K562 (cell line): ENCODE measurements at regions not wholly inside any gene's neighbourhood (a gene's known extent, or its start where the extent isn't known, plus 50 kb on each side); places are given as distances from the start of the nearest gene placed in this dataset.

ENCODE experiments used
- ATAC-seq: fragments of 200-7000 bp; cut with Tn5 transposase; 3 replicates; pipeline ENCODE4 v1.9.1; 2020; ENCODE audit warnings: moderate library complexity
- BruUV-seq: library from RNA; stranded (reverse); fragments of 400-500 nt; replicated peaks from 2 replicates; lab custom pipeline; 2021; lab: Mats Ljungman, UMichigan
- CTCF ChIA-PET: fragments of 300-600 bp; formaldehyde crosslinking; extraction: SDS; loops from one replicate; lab custom pipeline; 2021; ENCODE audit warnings: low intra/inter-chr PET ratio; lab: Yijun Ruan, JAX
- POLR2A ChIA-PET: fragments of 300-600, 350-650 bp; sonication (Branson Sonifier 250); formaldehyde crosslinking; extraction: SDS; loops from one replicate; lab custom pipeline; 2021; ENCODE audit warnings: antibody characterized with exemption, inconsistent platforms; lab: Yijun Ruan, JAX
- DNase-seq, 4 experiments: peaks; one replicate each; pipeline versions ENCODE4 v3.0.0 to v3.0.0-alpha.2; 2011 to 2018; ENCODE audit warnings: low spot score in 3 of 4, mixed read lengths in 3 of 4; ENCODE audit errors: extremely low read depth in 1 of 4
- FAIRE-seq: peaks from 2 replicates; lab custom pipeline; 2011; peaks lifted over from hg19 to GRCh38; lab: Jason Lieb, UNC
- H2AFZ ChIP-seq: 2 replicates; pipeline ENCODE4 v1.6.0; 2011; ENCODE audit warnings: low read depth, low read length, control low read depth, inconsistent platforms
- H3K27ac ChIP-seq: fragments of 200-600 bp; 3 replicates; pipeline ENCODE4 v1.8.0; 2011; ENCODE audit warnings: low read depth, mild to moderate bottlenecking, control low read depth, inconsistent platforms, low read length, moderate library complexity, mixed read lengths; ENCODE audit errors: extremely low read depth
- H3K27me3 ChIP-seq, 2 experiments: fragments of 300-600 bp in 1 of 2; 2 replicates in 1 of 2; 3 replicates in 1 of 2; pipeline versions ENCODE4 v1.6.0 to v1.8.0; 2011; ENCODE audit warnings: inconsistent platforms in 2 of 2, low read length in 2 of 2, mild to moderate bottlenecking in 1 of 2, mixed read lengths in 1 of 2, moderate library complexity in 1 of 2; ENCODE audit not compliant: control insufficient read depth in 2 of 2, insufficient read depth in 2 of 2
- H3K36me3 ChIP-seq: fragments of 300-600 bp; 3 replicates; pipeline ENCODE4 v1.8.0; 2011; ENCODE audit warnings: mild to moderate bottlenecking, low read length, inconsistent platforms; ENCODE audit not compliant: control insufficient read depth, insufficient read depth
- H3K4me1 ChIP-seq, 2 experiments: fragments of 200-600 bp in 1 of 2; replicated peaks in 1 of 2; 2 replicates in 1 of 2; 3 replicates in 1 of 2; pipeline versions ENCODE4 v1.5.1 to v1.8.0; 2011; ENCODE audit warnings: inconsistent platforms in 2 of 2, low read length in 2 of 2, mild to moderate bottlenecking in 1 of 2, mixed read lengths in 1 of 2, moderate library complexity in 1 of 2; ENCODE audit not compliant: control insufficient read depth in 2 of 2, insufficient read depth in 2 of 2
- H3K4me2 ChIP-seq: 2 replicates; pipeline ENCODE4 v1.6.1; 2011; ENCODE audit warnings: low read length, control low read depth, inconsistent platforms, mixed read lengths; ENCODE audit not compliant: insufficient read depth
- H3K4me3 ChIP-seq: fragments of 200-600 bp; sonication (generic), shearing (Covaris generic); 2 replicates; pipeline ENCODE4 v1.5.1; 2016; ENCODE audit warnings: control low read depth, inconsistent platforms
- H3K79me2 ChIP-seq: fragments of 200-600 bp; 3 replicates; pipeline ENCODE4 v1.8.0; 2011; ENCODE audit warnings: low read length, inconsistent platforms; ENCODE audit not compliant: control insufficient read depth, insufficient read depth
- H3K9ac ChIP-seq, 2 experiments: 2 replicates each; pipeline versions ENCODE4 v1.6.0 to v1.6.1; 2011; ENCODE audit warnings: low read depth in 2 of 2, low read length in 2 of 2, control low read depth in 1 of 2, inconsistent platforms in 1 of 2, mild to moderate bottlenecking in 1 of 2, mixed read lengths in 1 of 2; ENCODE audit not compliant: insufficient read depth in 1 of 2
- H3K9me1 ChIP-seq: one replicate; pipeline ENCODE4 v1.6.0; 2011; ENCODE audit warnings: inconsistent platforms, mild to moderate bottlenecking, low read length, moderate library complexity; ENCODE audit not compliant: control insufficient read depth, insufficient read depth
- H3K9me3 ChIP-seq: replicated peaks from 2 replicates; pipeline ENCODE4 v1.5.1; 2011; ENCODE audit warnings: low read depth, low read length, inconsistent platforms; ENCODE audit not compliant: control insufficient read depth, insufficient read depth
- H4K20me1 ChIP-seq: replicated peaks from 2 replicates; pipeline ENCODE4 v1.6.1; 2011; ENCODE audit warnings: low read length, inconsistent platforms, mixed read lengths; ENCODE audit not compliant: control insufficient read depth, insufficient read depth
- CBX2 ChIP-seq: fragments of 200-600 bp; sonication (generic); IDR thresholded peaks from one replicate; pipeline ENCODE4 v1.6.1; 2012; ENCODE audit warnings: mild to moderate bottlenecking, low read length, inconsistent platforms; ENCODE audit not compliant: insufficient read depth, poor library complexity, severe bottlenecking
- HDAC3 ChIP-seq: fragments of 450-650 bp; IDR thresholded peaks from 2 replicates; pipeline ENCODE4 v1.6.1; 2018; ENCODE audit warnings: borderline replicate concordance, mild to moderate bottlenecking, moderate library complexity; ENCODE audit not compliant: partially characterized antibody
- JUNB ChIP-seq: fragments of 450-650 bp; formaldehyde crosslinking; conservative IDR thresholded peaks from 2 replicates; pipeline ENCODE4 v1.4.0; 2020; ENCODE audit warnings: mild to moderate bottlenecking
- KLF1 ChIP-seq: fragments of 450-650 bp; IDR thresholded peaks from 2 replicates; pipeline ENCODE4 v1.6.1; 2016; ENCODE audit warnings: missing genetic modification characterization, missing compliant biosample characterization
- MAFG ChIP-seq: fragments of 450-650 bp; conservative IDR thresholded peaks from 2 replicates; pipeline ENCODE4 v1.6.1; 2016; ENCODE audit warnings: missing genetic modification characterization, missing compliant biosample characterization
- NR2C2 ChIP-seq, 2 experiments: fragments of 200-800 bp in 1 of 2; sonication (Bioruptor generic) in 1 of 2; sonication (generic) in 1 of 2; formaldehyde crosslinking in 1 of 2; IDR thresholded peaks; 2 replicates each; pipeline versions ENCODE4 v1.6.1 to v1.8.0; 2016 to 2022; ENCODE audit warnings: mild to moderate bottlenecking in 1 of 2, missing compliant biosample characterization in 1 of 2, missing genetic modification characterization in 1 of 2, missing genetic modification reagents in 1 of 2
- RBM22 ChIP-seq: fragments of 200-400 bp; formaldehyde crosslinking; IDR thresholded peaks from 2 replicates; pipeline ENCODE4 v1.6.1; 2018; ENCODE audit warnings: low read length, low read depth; ENCODE audit not compliant: poor library complexity, severe bottlenecking
- SIX5 ChIP-seq, 2 experiments: IDR thresholded peaks; 2 replicates each; pipeline ENCODE4 v1.6.1; 2011; ENCODE audit warnings: low read length in 2 of 2, borderline replicate concordance in 1 of 2, low read depth in 1 of 2, mild to moderate bottlenecking in 1 of 2, moderate library complexity in 1 of 2; ENCODE audit not compliant: insufficient read depth in 1 of 2
- SREBF1 ChIP-seq: fragments of 150-350 bp; IDR thresholded peaks from 2 replicates; pipeline ENCODE4 v1.6.1; 2014; ENCODE audit warnings: antibody characterized with exemption, low read depth, low read length, borderline replicate concordance
- U2AF1 ChIP-seq: fragments of 200-400 bp; formaldehyde crosslinking; optimal IDR thresholded peaks from 2 replicates; pipeline ENCODE3; 2017; ENCODE audit warnings: mild to moderate bottlenecking, low read depth, low read length, moderate library complexity
- ZNF586 ChIP-seq: fragments of 450-650 bp; formaldehyde crosslinking; conservative IDR thresholded peaks from 2 replicates; pipeline ENCODE4 v1.4.0; 2020; ENCODE audit warnings: mild to moderate bottlenecking, moderate library complexity
- in situ Hi-C: fragments of 300-500 bp; cut with MboI; formaldehyde crosslinking; loops from 4 replicates; pipeline ENCODE4 v1.15.0; 2018; ENCODE audit warnings: inconsistent platforms, mixed read lengths
- intact Hi-C: fragments of 100-400 bp; cut with micrococcal nuclease; formaldehyde crosslinking; loops from 2 replicates; pipeline ENCODE4 v1.14.2; 2022
- TF ChIP-seq, protein P1 (sequence below): fragments of 450-650 bp; IDR thresholded peaks from 2 replicates; pipeline ENCODE4 v1.6.1; 2017; ENCODE audit warnings: antibody characterized with exemption

DNA sequence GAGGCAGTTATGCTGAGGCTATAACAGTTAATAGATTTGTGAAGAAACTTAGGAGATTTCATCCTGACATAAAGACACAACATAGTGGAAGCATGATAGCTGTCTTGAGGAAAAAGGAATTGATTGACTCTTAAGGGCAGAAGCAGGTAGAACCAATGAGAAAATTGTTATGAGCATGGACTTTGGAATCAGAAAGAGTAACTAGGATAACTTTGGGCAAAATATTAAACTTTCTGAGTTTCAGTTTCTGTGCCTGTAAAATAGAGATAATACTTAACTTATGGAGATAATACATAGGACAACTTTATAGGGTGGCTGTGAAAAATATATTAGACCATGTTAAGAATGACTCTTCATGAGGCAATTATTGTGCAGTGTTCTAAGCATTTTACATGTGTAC lies 696.5 kb downstream of the CDH11 start:
- CTCF ChIA-PET: no interaction called here
- TF ChIP-seq CBX2 (no peak), RBM22 (no peak), SIX5 (IDR thresholded peaks at IDR 0.05; ENCODE audit: borderline replicate concordance in 1 of 2, insufficient read depth in 1 of 2, low read depth in 1 of 2, low read length in 2 of 2) (no peak), MAFG (tag) (no peak), HDAC3 (no peak), ZNF586 (no peak), KLF1 (tag) (no peak), NR2C2 (CRISPR knock-in tag; IDR thresholded peaks at IDR 0.05) (no peak), NR2C2 (tag; IDR thresholded peaks at IDR 0.05) (no peak), U2AF1 (no peak), SREBF1 (no peak), JUNB (CRISPR knock-in tag) (no peak)
- TF ChIP-seq, protein P1, sequence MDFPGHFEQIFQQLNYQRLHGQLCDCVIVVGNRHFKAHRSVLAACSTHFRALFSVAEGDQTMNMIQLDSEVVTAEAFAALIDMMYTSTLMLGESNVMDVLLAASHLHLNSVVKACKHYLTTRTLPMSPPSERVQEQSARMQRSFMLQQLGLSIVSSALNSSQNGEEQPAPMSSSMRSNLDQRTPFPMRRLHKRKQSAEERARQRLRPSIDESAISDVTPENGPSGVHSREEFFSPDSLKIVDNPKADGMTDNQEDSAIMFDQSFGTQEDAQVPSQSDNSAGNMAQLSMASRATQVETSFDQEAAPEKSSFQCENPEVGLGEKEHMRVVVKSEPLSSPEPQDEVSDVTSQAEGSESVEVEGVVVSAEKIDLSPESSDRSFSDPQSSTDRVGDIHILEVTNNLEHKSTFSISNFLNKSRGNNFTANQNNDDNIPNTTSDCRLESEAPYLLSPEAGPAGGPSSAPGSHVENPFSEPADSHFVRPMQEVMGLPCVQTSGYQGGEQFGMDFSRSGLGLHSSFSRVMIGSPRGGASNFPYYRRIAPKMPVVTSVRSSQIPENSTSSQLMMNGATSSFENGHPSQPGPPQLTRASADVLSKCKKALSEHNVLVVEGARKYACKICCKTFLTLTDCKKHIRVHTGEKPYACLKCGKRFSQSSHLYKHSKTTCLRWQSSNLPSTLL: no peak
- TF ChIP-seq, all 486 proteins: peak for 0
- in situ Hi-C loops: no loop called here
- Histone ChIP-seq H3K9me3 (no peaks in the 10 kb centered on the region; the same call in 1 of the 2 replicates), H3K79me2 (no peaks in the 10 kb centered on the region), H3K4me2 (no peak overlapping the region), H3K27ac (no peak overlapping the region), H3K27me3 (no peaks in the 10 kb centered on the region), H3K4me1 (no peaks in the 10 kb centered on the region), H4K20me1 (no peaks in the 10 kb centered on the region), H3K4me3 (no peak overlapping the region), H3K36me3 (no peaks in the 10 kb centered on the region), H3K9me1 (no peaks in the 10 kb centered on the region), H2AFZ (no peak overlapping the region), H3K9ac (no peak overlapping the region)
- intact Hi-C loops: no loop called here
- BruUV-seq: no TSS peak
- POLR2A ChIA-PET: no interaction called here
- FAIRE-seq (no peak), DNase-seq (no peak), ATAC-seq (no peak)
